ENCODE measurements at regions not wholly inside any gene's neighbourhood (a gene's known extent, or its start where the extent isn't known, plus 50 kb on each side); places are given as distances from the start of the nearest gene placed in this dataset. TPM values are rescaled to one million over a fixed set of nuclear protein-coding genes. Genes with fewer than 3 reads are reported as not detected.

Small RNA genes lying in the stretch of these regions (small RNA-seq; reads per million reads assigned to genes)
- not detected for gene RF00019

Data from occipital lobe (tissue), 1 donor.